ENCODE measurements at regions not wholly inside any gene's neighbourhood (a gene's known extent, or its start where the extent isn't known, plus 50 kb on each side); places are given as distances from the start of the nearest gene placed in this dataset.

DNA sequence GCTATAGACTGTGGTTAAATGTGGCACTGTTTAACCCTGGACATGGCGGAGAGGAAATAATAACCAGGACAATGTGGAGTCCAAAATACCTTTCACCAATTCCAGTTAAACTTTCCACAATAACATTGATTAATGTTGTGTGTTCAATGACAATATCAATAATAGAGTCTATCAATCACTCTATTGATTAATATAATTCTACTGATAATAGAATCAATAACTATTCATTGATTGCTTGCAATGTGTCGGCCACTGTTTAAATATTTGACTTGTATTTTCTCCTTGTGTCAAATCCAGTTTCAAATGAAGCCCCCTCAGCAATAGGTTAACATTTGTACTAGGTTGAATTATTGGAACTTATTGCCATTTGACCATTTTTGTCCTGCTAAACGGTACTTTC, 187.0 kb downstream of the PTPN20 start:
- TF ChIP-seq ZNF549 (tag by site-specific recombination; IDR thresholded peaks at IDR 0.05), result no peak
- no peak for TF ChIP-seq ZBTB21 (tag by site-specific recombination; IDR thresholded peaks at IDR 0.05)
- TF ChIP-seq, protein P1, sequence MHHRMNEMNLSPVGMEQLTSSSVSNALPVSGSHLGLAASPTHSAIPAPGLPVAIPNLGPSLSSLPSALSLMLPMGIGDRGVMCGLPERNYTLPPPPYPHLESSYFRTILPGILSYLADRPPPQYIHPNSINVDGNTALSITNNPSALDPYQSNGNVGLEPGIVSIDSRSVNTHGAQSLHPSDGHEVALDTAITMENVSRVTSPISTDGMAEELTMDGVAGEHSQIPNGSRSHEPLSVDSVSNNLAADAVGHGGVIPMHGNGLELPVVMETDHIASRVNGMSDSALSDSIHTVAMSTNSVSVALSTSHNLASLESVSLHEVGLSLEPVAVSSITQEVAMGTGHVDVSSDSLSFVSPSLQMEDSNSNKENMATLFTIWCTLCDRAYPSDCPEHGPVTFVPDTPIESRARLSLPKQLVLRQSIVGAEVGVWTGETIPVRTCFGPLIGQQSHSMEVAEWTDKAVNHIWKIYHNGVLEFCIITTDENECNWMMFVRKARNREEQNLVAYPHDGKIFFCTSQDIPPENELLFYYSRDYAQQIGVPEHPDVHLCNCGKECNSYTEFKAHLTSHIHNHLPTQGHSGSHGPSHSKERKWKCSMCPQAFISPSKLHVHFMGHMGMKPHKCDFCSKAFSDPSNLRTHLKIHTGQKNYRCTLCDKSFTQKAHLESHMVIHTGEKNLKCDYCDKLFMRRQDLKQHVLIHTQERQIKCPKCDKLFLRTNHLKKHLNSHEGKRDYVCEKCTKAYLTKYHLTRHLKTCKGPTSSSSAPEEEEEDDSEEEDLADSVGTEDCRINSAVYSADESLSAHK (tag by site-specific recombination; IDR thresholded peaks at IDR 0.05), result no peak
- no peak for TF ChIP-seq ZNF202 (tag by site-specific recombination; IDR thresholded peaks at IDR 0.05; ENCODE audit: borderline replicate concordance)
- no peak for TF ChIP-seq ZNF174 (tag by site-specific recombination; IDR thresholded peaks at IDR 0.05)
- TF ChIP-seq, protein P2, sequence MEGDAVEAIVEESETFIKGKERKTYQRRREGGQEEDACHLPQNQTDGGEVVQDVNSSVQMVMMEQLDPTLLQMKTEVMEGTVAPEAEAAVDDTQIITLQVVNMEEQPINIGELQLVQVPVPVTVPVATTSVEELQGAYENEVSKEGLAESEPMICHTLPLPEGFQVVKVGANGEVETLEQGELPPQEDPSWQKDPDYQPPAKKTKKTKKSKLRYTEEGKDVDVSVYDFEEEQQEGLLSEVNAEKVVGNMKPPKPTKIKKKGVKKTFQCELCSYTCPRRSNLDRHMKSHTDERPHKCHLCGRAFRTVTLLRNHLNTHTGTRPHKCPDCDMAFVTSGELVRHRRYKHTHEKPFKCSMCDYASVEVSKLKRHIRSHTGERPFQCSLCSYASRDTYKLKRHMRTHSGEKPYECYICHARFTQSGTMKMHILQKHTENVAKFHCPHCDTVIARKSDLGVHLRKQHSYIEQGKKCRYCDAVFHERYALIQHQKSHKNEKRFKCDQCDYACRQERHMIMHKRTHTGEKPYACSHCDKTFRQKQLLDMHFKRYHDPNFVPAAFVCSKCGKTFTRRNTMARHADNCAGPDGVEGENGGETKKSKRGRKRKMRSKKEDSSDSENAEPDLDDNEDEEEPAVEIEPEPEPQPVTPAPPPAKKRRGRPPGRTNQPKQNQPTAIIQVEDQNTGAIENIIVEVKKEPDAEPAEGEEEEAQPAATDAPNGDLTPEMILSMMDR (tag by site-specific recombination; IDR thresholded peaks at IDR 0.05), result no peak

Measured in HEK293 (cell line).